ENCODE measurements at regions not wholly inside any gene's neighbourhood (a gene's known extent, or its start where the extent isn't known, plus 50 kb on each side); places are given as distances from the start of the nearest gene placed in this dataset.

- no peak for DNase-seq
These were observed 168.7 kb upstream of the ITGB1 start for GRCh38 chr10:33126742-33127141.

- DNase-seq = peak; percentile 54
These were observed 167.8 kb upstream of the ITGB1 start for GRCh38 chr10:33125522-33126517.

GRCh38 chr10:33125111-33125510 lies 167.1 kb upstream of the ITGB1 start:
- DNase-seq = no peak

GRCh38 chr10:33123680-33124079 lies 165.7 kb upstream of the ITGB1 start:
- peak; percentile 24 for DNase-seq

- DNase-seq = no peak
These were observed 164.2 kb upstream of the ITGB1 start for GRCh38 chr10:33122014-33122809.

GRCh38 chr10:33120700-33121099 lies 162.7 kb upstream of the ITGB1 start:
- no peak for DNase-seq

- DNase-seq = no peak
These were observed 162.2 kb upstream of the ITGB1 start for GRCh38 chr10:33120275-33120674.

- no peak for DNase-seq
These were observed 159.8 kb upstream of the ITGB1 start for GRCh38 chr10:33117816-33118215.

GRCh38 chr10:33117230-33117629 lies 159.2 kb upstream of the ITGB1 start:
- no peak for DNase-seq

GRCh38 chr10:33115738-33116719 lies 158.0 kb upstream of the ITGB1 start:
- DNase-seq = peak; percentile 82

- no peak for DNase-seq
These were observed 156.5 kb upstream of the ITGB1 start for GRCh38 chr10:33114451-33114952.

- DNase-seq = no peak
These were observed 155.4 kb upstream of the ITGB1 start for GRCh38 chr10:33113466-33113865.

- DNase-seq = no peak
These were observed 154.9 kb upstream of the ITGB1 start for GRCh38 chr10:33112831-33113455.

GRCh38 chr10:33111488-33112051 lies 153.5 kb upstream of the ITGB1 start:
- DNase-seq = no peak

GRCh38 chr10:33109788-33110469 lies 151.9 kb upstream of the ITGB1 start:
- DNase-seq = no peak

GRCh38 chr10:33109384-33109783 lies 151.4 kb upstream of the ITGB1 start:
- DNase-seq = no peak

GRCh38 chr10:33107953-33108352 lies 149.9 kb upstream of the ITGB1 start:
- DNase-seq = no peak

- DNase-seq = no peak
These were observed 148.7 kb upstream of the ITGB1 start for GRCh38 chr10:33106767-33107166.

GRCh38 chr10:33103863-33104379 lies 145.9 kb upstream of the ITGB1 start:
- no peak for DNase-seq

GRCh38 chr10:33102071-33102470 lies 144.0 kb upstream of the ITGB1 start:
- no peak for DNase-seq
